ENCODE measurements at regions not wholly inside any gene's neighbourhood (a gene's known extent, or its start where the extent isn't known, plus 50 kb on each side); places are given as distances from the start of the nearest gene placed in this dataset.

GRCh38 chr17:79361873-79362771 lies 248.7 kb downstream of the RBFOX3 start:
- TF ChIP-seq CTCF (IDR thresholded peaks at IDR 0.05): no peak
- no peak for TF ChIP-seq SIN3A (IDR thresholded peaks at IDR 0.05; ENCODE audit: borderline replicate concordance, insufficient read depth, low read depth, low read length)
- no peak for TF ChIP-seq TCF7L2 (IDR thresholded peaks at IDR 0.05; ENCODE audit: low read depth, low read length)
- no peak for TF ChIP-seq POLR2AphosphoS5 (IDR thresholded peaks at IDR 0.05; ENCODE audit: low read depth, low read length)
